Common myeloid progenitor, CD34-positive (primary cell): ENCODE measurements at regions not wholly inside any gene's neighbourhood (a gene's known extent, or its start where the extent isn't known, plus 50 kb on each side); places are given as distances from the start of the nearest gene placed in this dataset.
"Not testable (repeated sequence)": the region's sequence is repeated elsewhere in the genome, so short reads cannot be mapped to it uniquely, and the experiment has no call there.

Experiments
- CTCF ChIA-PET: fragments of 350-600 bp; sonication (Branson Sonifier 250); formaldehyde crosslinking; loops from one replicate; lab custom pipeline; 2021; ENCODE audit warnings: antibody characterized with exemption; lab: Charles Lee
- POLR2A ChIA-PET: fragments of 350-600 bp; sonication (Branson Sonifier 250); formaldehyde crosslinking; loops from one replicate; lab custom pipeline; 2021; ENCODE audit warnings: antibody characterized with exemption; lab: Charles Lee
- DNase-seq, 3 donors: peaks; one replicate each; pipeline versions ENCODE4 v3.0.0 to v3.0.0-alpha.2; 2013
- H3K27ac ChIP-seq, 2 experiments: 1 replicate in 1 of 2; 2 replicates in 1 of 2; pipeline ENCODE4 v1.7.0; 2013; ENCODE audit warnings: inconsistent platforms in 2 of 2, low read length in 2 of 2, mild to moderate bottlenecking in 2 of 2, low read depth in 1 of 2, moderate library complexity in 1 of 2; ENCODE audit not compliant: severe bottlenecking in 2 of 2, insufficient read depth in 1 of 2, poor library complexity in 1 of 2
- H3K27me3 ChIP-seq, 5 experiments: replicated peaks in 2 of 5; 1 replicate in 3 of 5; 2 replicates in 2 of 5; pipeline versions ENCODE4 v1.6.1 to v1.7.0; 2013; ENCODE audit warnings: low read length in 4 of 5, mild to moderate bottlenecking in 2 of 5, moderate library complexity in 2 of 5, inconsistent platforms in 1 of 5; ENCODE audit not compliant: insufficient read depth in 5 of 5, control insufficient read depth in 4 of 5
- H3K36me3 ChIP-seq, 4 experiments: 1 replicate in 2 of 4; 2 replicates in 2 of 4; pipeline versions ENCODE4 v1.6.1 to v1.7.0; 2013; ENCODE audit warnings: low read length in 3 of 4, control low read depth in 1 of 4, mild to moderate bottlenecking in 1 of 4; ENCODE audit not compliant: control insufficient read depth in 4 of 4, insufficient read depth in 4 of 4
- H3K4me1 ChIP-seq, 4 experiments: 1 replicate in 3 of 4; 2 replicates in 1 of 4; pipeline versions ENCODE4 v1.6.1 to v1.7.1; 2013; ENCODE audit warnings: low read length in 3 of 4, mild to moderate bottlenecking in 3 of 4, control low read depth in 1 of 4, inconsistent platforms in 1 of 4, moderate library complexity in 1 of 4; ENCODE audit not compliant: control insufficient read depth in 4 of 4, insufficient read depth in 4 of 4; ENCODE audit errors: control extremely low read depth in 1 of 4
- H3K4me3 ChIP-seq, 7 experiments: 1 replicate in 4 of 7; 2 replicates in 3 of 7; pipeline versions ENCODE4 v1.5.1 to v1.7.0; 2013; ENCODE audit warnings: mild to moderate bottlenecking in 7 of 7, low read length in 6 of 7, moderate library complexity in 6 of 7, inconsistent platforms in 2 of 7, low read depth in 2 of 7, control low read depth in 1 of 7; ENCODE audit not compliant: insufficient read depth in 4 of 7, control insufficient read depth in 1 of 7; ENCODE audit errors: extremely low read depth in 1 of 7
- H3K9me3 ChIP-seq, 5 experiments: 1 replicate in 4 of 5; 2 replicates in 1 of 5; pipeline versions ENCODE4 v1.6.1 to v1.7.1; 2013; ENCODE audit warnings: low read length in 4 of 5, mild to moderate bottlenecking in 2 of 5, inconsistent platforms in 1 of 5, low read depth in 1 of 5, moderate library complexity in 1 of 5; ENCODE audit not compliant: control insufficient read depth in 4 of 5, insufficient read depth in 2 of 5; ENCODE audit errors: control extremely low read depth in 1 of 5
- WGBS: methylation state at CpG from one replicate; pipeline ENCODE4 v1.1.5; 2013; ENCODE audit not compliant: insufficient coverage; 5-methylcytosine and 5-hydroxymethylcytosine counted together

DNA sequence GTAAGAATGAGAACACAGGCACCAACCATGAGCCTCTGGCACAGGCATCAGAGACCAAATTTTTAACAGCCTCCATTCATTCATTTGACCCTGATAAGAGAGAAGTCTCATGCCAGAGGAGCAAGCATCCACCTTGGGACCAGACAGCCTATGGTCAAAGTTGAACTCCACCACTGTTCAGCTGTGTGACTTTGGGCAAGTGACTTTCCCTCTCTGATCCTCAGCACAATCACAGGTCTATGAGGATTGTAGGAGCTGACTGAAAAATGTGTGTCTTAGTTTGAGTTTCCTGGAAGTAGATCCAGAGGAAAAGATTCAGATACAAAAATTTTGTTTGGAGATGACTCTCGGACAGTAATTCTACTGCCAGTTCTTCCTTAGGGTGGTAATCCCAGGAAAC is 645.1 kb upstream of the DEFB115 start:
- no peaks in the 10 kb centered on the region for H3K4me1 ChIP-seq
- no peak overlapping the region for H3K27ac ChIP-seq
- H3K27me3 ChIP-seq, result no peaks in the 10 kb centered on the region
- 100% methylated on average over 1 of the region's 1 CpG for WGBS
- H3K4me3 ChIP-seq, result no peak overlapping the region
- DNase-seq, result no peak
- POLR2A ChIA-PET, result no interaction called here
- H3K9me3 ChIP-seq, result peaks cover 0 to 14% (median 5%) of the 10 kb centered on the region in 5 experiments
- CTCF ChIA-PET, result no interaction called here
- no peaks in the 10 kb centered on the region for H3K36me3 ChIP-seq

DNA sequence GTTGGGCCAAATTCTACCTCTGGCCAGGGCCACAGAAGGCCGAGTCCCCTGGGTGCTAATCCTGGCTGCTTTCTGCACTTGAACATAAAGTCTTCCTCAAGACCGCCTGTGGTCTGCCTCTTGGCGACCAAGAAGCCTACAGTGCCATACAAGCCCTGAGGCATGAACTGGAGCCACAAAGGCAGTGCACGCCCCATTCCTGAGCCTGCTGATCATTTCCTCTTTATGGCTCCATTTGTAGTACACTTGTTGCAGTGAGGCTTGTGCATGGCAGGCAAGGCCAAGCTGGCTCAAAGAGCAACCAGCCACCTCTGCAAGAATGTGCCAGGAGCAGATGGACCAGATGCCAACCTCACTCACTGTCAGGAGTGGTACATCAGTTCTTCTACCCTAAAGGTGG is 636.1 kb upstream of the DEFB115 start:
- POLR2A ChIA-PET, H3K9me3 ChIP-seq, H3K4me3 ChIP-seq, H3K36me3 ChIP-seq, DNase-seq, H3K4me1 ChIP-seq, H3K27me3 ChIP-seq, H3K27ac ChIP-seq, CTCF ChIA-PET: not testable (repeated sequence)
- 88% methylated on average over 4 of the region's 4 CpGs for WGBS

- POLR2A ChIA-PET, H3K9me3 ChIP-seq, H3K4me3 ChIP-seq, H3K36me3 ChIP-seq, DNase-seq, CTCF ChIA-PET, H3K27ac ChIP-seq, H3K27me3 ChIP-seq, H3K4me1 ChIP-seq: not testable (repeated sequence)
- 80% methylated on average over 1 of the region's 3 CpGs for WGBS
Observed at GRCh38 chr20:30624310-30624709, 633.2 kb upstream of the DEFB115 start.

DNA sequence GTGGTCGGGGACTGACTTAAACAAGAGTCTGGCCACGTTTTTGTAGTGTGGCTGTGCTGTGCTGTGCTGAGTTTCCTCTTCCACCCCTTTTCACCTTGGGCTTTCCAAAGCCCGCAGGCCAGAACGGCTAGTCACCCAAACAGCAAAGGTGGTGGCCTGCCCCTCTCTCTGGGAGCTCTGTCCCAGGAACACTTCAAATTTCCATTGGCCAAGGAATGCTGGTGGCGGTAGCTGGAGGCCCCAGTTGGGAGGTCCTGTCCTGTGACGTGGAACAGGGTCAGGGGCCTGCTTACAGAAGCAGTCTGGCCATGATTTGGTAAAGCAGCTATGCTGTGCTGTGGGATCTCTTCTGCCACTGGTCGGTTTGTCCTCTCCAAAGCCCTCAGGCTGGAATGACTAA is 628.1 kb upstream of the DEFB115 start:
- peaks cover 0 to 15% (median 0%) of the 10 kb centered on the region in 5 experiments for H3K9me3 ChIP-seq
- WGBS, result 69% methylated on average over 7 of the region's 7 CpGs
- H3K27me3 ChIP-seq, H3K27ac ChIP-seq, H3K4me3 ChIP-seq, DNase-seq, H3K4me1 ChIP-seq, CTCF ChIA-PET, H3K36me3 ChIP-seq, POLR2A ChIA-PET: not testable (repeated sequence)

DNA sequence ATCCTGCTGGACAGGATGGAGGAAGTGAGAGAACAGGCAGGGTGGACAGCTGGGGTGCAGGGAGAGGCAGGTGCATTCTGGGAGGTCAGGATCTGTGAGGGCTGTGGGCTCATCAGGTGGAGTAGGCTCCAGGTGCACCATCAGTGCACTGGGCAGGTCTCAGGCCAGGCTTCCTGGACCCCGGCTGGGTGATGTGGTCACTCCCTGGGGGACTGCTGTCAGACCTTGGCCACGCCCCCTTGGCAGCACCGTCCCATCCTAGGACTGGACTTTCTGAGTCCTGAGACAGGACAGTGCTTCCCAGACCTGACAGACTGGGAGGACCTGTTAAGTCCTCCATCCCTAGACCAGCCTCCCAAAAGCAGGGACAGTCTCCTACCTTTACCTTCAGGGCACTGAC is 626.7 kb upstream of the DEFB115 start:
- Histone ChIP-seq H3K27ac (no peak overlapping the region), H3K27me3 (no peaks in the 10 kb centered on the region), H3K9me3 (peaks cover 0 to 15% (median 0%) of the 10 kb centered on the region in 5 experiments), H3K4me3 (no peak overlapping the region), H3K36me3 (no peaks in the 10 kb centered on the region), H3K4me1 (no peaks in the 10 kb centered on the region)
- DNase-seq, result no peak
- ChIA-PET POLR2A (no interaction called here), CTCF (no interaction called here)
- WGBS, result 61% methylated on average over 3 of the region's 3 CpGs

- WGBS, result 55% methylated on average over 4 of the region's 4 CpGs
- DNase-seq, CTCF ChIA-PET, H3K27ac ChIP-seq, H3K4me3 ChIP-seq, POLR2A ChIA-PET, H3K27me3 ChIP-seq, H3K36me3 ChIP-seq, H3K4me1 ChIP-seq: not testable (repeated sequence)
- peaks cover 0 to 15% (median 0%) of the 10 kb centered on the region in 5 experiments for H3K9me3 ChIP-seq
Observed at GRCh38 chr20:30631261-30631789, 626.1 kb upstream of the DEFB115 start.

DNA sequence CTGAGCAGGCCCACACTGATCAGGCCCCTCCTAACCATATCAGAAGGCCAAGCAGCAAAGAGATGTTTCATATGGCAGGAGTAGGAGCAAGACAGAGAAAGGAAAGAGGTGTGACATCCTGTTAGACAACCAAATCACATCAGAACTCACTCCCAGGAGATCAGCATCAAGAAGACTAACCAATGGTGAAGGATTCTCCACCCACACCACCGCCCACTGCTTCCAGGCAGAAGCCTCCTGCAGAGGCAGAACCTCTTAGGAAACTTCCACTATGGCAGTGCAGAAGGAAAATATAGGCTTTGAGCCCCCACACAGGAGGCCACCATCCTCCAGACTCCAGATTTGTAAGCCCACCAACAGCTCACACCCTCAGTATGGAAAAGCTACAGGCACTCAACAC is 624.7 kb upstream of the DEFB115 start:
- H3K4me1 ChIP-seq, H3K36me3 ChIP-seq, CTCF ChIA-PET, H3K4me3 ChIP-seq, H3K27me3 ChIP-seq, H3K27ac ChIP-seq, DNase-seq, POLR2A ChIA-PET: not testable (repeated sequence)
- H3K9me3 ChIP-seq, result peaks cover 0 to 15% (median 0%) of the 10 kb centered on the region in 5 experiments
- 83% methylated on average over 1 of the region's 1 CpG for WGBS
